HuH-7 (cell line): ENCODE measurements at regions not wholly inside any gene's neighbourhood (a gene's known extent, or its start where the extent isn't known, plus 50 kb on each side); places are given as distances from the start of the nearest gene placed in this dataset.

Source experiments
- DNase-seq: peaks from one replicate; pipeline ENCODE4 v3.0.0; 2011; ENCODE audit warnings: low spot score

DNA sequence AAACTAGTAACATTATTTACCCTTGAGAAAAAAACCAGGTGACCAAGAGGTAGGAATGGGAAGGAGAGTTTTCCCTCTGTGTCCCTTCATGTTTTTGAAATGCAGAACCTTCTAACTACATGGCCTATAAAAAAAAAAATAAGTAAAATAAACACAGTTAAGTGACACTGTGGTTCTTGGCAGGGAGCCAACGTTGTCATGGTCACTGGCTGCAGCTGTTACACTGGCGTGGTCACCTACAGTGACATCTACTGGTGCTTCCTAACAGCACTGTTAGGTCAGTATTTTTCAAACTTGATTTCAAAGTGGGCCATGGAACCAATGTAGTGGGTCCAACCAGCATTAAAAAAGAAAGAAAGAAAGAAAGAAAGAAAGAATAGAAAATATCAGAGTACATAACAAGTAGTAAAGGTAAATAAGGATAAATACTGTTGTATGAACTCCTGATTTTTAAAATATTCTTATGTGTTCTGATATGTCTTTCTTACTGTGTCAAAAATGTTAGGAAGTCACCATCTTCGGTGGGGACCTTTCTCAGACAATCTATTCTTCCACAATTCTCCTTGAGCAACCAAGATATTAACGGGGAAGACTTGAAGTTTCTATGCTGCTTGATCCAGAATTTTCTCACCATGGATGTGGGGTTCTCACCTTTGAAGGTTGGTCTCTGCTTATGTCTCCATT, 59.1 kb upstream of the PJA2 start:
- peak; percentile 49 for DNase-seq

DNA sequence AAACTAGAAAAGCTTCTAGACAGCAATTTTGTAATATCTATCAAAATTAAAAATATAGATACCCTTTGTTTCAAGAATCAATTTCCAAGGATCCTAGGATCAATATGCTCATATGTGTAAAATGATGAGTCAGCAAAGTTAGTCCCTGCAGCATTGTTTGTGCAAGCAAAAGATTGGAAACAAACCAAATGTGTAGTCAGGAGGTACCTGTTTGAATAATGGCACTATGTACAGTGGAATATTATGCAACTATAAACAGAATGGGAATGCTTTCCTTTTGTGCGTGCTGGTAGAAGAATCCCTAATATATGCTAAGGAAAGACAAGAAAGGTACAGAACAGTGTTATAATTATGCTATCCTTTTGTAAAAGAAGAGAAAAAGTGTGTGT, 58.5 kb upstream of the PJA2 start:
- no peak for DNase-seq

DNA sequence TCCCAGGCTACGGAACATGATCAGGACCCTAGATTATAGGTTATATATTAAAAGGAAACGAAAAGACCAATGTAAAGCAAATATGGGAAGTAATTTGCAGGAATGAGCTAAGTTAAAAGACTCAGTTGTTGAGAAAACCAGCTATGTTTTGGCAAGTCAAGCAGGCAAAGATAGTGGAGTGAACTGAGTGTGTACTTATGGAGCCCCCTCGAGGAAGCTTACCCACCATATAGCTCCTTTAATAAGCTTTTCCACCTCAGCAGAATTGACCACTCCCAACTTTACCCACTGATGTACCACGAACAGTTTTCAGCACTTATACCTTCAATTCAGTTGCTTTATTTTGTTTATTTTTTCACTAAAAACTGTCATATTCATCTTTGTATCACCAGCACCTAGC, 57.3 kb upstream of the PJA2 start:
- DNase-seq, result no peak
